Jurkat, Clone E6-1 (cell line): ENCODE measurements at regions not wholly inside any gene's neighbourhood (a gene's known extent, or its start where the extent isn't known, plus 50 kb on each side); places are given as distances from the start of the nearest gene placed in this dataset.

Source experiments
- DNase-seq: peaks from one replicate; pipeline ENCODE4 v3.0.0-alpha.2; 2011; ENCODE audit warnings: low read depth, low spot score
- H3K4me3 ChIP-seq: 2 replicates; pipeline ENCODE4 v1.5.1; 2011; ENCODE audit warnings: mild to moderate bottlenecking, low read length, control low read depth, moderate library complexity

GRCh38 chr21:38037416-38037815 is 121.2 kb upstream of the KCNJ6 start:
- no peak overlapping the region for H3K4me3 ChIP-seq
- no peak for DNase-seq

DNA sequence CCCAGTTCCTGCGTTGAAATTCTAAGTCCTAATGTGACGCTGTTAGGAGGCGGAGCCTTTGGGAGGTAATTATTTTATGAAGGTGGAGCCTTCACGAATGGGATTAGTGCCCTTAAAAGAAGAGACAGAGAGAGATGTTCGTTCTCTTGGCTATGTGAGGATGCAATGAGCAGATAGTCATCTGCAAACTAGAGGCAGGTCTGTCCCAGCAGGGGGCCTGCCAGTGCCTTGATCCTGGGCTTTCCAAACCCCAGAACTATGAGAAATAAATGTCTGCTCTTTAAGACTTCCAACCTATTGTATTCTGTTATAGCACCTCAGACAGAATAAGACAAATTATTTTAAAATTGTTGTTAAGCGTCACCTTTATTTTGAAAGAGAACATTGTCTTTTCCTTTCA is 123.1 kb upstream of the KCNJ6 start:
- H3K4me3 ChIP-seq = no peak overlapping the region
- DNase-seq = no peak

DNA sequence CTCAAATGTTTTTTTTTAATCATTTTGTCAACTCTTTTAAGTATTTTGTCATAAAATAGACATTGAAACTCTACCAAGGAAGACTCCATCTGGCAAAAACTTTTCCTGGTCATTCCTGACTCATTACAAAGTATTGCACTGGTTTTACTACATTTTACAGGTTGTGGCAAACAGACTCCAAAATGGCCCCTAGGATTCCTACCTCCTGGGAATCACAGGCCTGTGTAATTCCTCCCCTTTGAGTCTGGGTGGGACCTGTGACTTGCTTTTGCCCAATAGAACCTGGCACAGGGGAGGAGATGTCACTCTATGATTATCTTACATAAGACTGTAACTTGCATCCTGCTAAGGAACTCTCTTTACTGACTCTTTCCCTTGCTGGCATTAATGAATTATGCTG is 123.6 kb upstream of the KCNJ6 start:
- H3K4me3 ChIP-seq = no peak overlapping the region
- no peak for DNase-seq

DNA sequence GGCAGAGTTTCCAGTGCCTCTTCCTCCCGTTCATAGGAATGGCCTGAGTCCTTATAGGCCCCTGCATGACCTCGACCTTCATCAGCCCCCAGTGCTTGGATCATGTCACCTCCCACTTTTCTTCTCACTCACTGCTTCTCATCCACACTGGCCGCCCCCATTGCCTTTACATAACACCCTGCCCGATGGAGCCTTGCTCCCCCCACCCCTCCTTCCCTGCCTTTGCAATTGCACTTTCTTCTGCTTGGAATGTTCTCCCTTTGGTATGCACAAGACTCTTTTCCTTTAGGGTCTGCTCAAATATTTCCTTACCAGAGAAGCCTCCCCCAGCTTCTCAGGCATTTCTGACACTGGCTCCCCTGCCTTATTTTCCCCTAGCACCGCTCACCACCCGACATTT is 125.2 kb upstream of the KCNJ6 start:
- DNase-seq = no peak
- H3K4me3 ChIP-seq = no peak overlapping the region

GRCh38 chr21:38042246-38042645 is 126.0 kb upstream of the KCNJ6 start:
- no peak overlapping the region for H3K4me3 ChIP-seq
- no peak for DNase-seq

DNA sequence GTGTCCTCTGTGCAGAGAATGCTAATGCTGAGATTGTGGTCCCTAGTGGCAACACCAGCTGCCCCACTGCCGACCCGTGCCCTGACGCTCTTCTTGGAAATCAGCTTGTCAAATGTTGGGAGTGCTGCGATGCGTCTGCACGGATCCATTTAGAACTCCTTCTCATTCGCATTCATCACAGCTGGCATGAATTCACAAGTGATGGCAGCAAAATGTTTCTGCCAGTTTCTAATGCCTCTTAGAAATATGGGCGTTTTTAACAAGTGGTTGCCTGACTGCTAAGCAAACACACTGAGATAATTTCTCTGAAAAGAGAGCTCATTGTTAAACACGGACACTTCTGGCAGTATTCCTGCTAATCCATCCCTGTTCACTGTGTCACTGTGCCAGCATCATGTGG is 131.9 kb upstream of the KCNJ6 start:
- no peak overlapping the region for H3K4me3 ChIP-seq

GRCh38 chr21:38054334-38054733 is 138.1 kb upstream of the KCNJ6 start:
- H3K4me3 ChIP-seq = no peak overlapping the region
- DNase-seq = no peak

More for the DNA sequence above, 131.9 kb upstream of the KCNJ6 start:
- no peak for DNase-seq

GRCh38 chr21:38056481-38056880 is 140.2 kb upstream of the KCNJ6 start:
- DNase-seq = no peak
- no peak overlapping the region for H3K4me3 ChIP-seq

- no peak overlapping the region for H3K4me3 ChIP-seq
- DNase-seq = no peak
These were observed 141.4 kb upstream of the KCNJ6 start for GRCh38 chr21:38057626-38058025.

DNA sequence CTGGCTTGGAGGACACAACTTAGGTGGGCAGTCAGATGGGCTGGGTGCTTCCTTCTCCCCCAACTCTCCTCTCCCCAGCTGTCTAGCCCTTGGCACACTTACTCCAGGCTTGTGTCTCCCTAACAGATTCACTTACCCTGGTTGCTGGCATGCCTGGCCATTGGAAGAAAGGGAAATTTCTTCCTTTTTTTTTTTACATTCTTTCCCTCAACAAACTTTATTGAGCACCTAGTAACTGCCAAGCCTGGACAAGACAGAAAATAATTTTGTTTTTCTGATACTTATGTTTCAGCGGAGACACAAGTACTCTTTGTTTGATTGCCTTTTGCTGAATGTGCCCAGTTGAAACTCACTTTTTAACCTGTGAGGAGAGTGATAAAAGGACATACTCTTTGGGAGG is 144.3 kb upstream of the KCNJ6 start:
- no peak for DNase-seq
- no peak overlapping the region for H3K4me3 ChIP-seq

GRCh38 chr21:38067086-38067739 is 151.0 kb upstream of the KCNJ6 start:
- no peak for DNase-seq

DNA sequence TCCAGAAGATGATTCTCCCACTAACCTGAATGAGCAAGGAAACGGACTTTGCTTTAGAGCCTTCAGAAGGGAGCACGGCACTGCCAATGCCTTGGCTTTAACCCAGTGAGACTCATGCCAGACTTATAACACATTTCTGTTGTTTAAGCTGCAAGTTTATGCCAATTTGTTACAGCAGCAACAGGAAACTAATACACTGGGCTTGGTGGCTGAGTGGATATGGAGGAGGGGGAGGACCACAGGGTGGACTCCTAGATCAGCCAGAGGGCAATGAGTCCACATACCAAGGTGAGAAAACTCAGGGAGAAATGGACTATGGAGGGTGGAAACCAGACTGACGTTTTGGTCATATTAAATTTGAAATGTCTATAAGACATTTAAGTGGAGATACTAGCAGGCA is 156.2 kb upstream of the KCNJ6 start:
- no peak for DNase-seq
- no peak overlapping the region for H3K4me3 ChIP-seq

More at GRCh38 chr21:38067086-38067739, 151.0 kb upstream of the KCNJ6 start:
- no peak overlapping the region for H3K4me3 ChIP-seq

DNA sequence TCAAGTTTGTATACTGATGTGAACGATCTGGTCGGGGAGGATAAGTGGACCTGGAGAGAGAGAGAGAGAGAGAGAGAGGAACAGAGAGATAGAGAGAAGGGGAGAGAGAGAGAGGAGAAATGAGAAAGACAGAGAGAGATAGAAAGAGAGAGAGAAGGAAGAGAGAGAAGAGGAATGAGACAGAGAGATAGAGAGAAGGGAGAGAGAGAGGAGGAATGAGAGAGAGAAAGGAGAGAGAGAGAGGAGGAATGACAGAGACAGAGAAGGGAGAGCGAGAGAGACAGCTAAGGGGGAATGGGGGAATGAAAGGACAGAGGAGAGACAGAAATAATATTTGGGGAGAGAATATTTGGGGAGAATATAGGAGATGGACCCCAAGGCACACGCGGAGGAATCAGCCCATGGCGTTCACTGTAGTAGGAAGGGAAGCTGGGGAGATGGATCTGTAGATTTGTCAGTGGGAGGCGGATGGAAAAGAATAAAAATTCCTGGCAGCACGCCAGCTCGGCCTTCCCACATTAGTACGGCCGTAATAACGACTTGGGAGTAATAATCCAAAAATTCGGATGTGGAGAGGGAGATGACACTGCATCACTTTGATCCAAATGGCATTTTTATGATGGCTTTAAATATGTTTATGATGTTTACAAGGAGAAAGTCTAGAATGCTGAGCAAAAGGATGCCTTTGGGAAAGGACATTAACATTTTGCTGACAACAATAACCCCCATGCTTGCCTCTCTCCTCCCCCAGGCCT is 159.8 kb upstream of the KCNJ6 start:
- no peak for DNase-seq
- H3K4me3 ChIP-seq = no peak overlapping the region

DNA sequence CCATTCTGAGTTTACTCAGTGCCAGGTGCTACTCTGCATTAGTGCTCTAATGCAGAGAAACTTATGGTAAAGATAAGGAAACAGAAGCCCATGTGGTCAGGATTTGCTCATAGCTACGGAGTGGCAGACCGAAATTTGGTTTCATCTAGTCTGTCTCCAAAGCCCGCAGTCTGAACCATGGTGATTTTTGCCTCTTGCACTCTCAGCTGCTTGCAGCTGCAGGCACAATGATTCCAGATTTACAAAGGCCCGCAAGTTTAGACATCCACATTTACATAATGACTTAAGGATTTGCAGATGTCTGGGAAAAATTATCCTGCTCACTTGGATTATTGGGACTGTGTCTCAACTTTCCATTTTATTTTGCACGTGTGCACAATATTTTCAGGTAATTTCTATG is 161.3 kb upstream of the KCNJ6 start:
- DNase-seq = no peak
- H3K4me3 ChIP-seq = no peak overlapping the region

DNA sequence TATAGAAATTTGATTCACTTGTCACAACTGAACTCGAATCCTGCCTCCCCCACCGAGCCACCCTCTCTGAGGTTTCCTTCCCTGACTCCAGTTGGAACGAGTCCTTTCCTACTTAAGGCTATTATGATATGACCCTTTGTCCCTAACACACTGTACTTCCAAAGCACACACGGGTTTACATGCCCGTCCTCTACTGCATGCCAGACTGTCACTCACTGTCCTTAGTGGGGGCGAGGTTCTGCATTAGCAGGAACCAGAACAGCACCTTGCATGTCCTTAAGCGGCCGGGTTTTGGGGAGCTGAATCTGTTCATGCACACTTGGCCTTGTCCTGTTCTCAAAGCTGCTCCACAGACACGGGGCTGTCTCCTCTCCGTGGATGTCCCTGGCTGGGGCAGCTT is 164.6 kb upstream of the KCNJ6 start:
- DNase-seq = no peak
- no peak overlapping the region for H3K4me3 ChIP-seq

GRCh38 chr21:38081708-38082107 is 165.5 kb upstream of the KCNJ6 start:
- no peak for DNase-seq

DNA sequence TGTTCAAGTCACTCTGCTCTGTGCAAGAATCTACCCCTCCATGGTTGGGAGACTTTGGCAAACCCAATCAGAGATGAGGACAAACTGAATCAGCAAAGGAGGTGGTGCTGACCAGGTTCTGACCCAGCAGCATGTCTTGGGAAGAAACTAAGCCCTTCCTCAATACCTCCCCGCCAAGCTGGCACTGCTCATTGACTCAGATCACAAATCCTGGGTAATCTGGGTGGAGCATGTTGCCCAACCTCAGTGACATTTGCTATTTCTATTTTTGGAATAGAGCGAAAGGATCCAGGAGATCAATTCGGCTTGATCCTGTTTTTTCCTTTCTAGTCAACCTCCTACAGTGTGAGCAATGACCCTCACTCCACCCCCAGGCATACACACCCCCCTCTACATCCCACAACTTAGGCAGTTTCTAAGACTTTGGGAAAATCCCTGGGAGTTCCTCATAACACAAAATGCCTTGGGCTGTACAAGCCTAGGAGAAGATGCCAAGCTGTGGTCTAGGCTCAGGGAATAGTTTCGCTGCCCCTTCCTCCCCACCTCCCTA is 166.8 kb upstream of the KCNJ6 start:
- H3K4me3 ChIP-seq = no peak overlapping the region
- DNase-seq = no peak

More at GRCh38 chr21:38081708-38082107, 165.5 kb upstream of the KCNJ6 start:
- no peak overlapping the region for H3K4me3 ChIP-seq

DNA sequence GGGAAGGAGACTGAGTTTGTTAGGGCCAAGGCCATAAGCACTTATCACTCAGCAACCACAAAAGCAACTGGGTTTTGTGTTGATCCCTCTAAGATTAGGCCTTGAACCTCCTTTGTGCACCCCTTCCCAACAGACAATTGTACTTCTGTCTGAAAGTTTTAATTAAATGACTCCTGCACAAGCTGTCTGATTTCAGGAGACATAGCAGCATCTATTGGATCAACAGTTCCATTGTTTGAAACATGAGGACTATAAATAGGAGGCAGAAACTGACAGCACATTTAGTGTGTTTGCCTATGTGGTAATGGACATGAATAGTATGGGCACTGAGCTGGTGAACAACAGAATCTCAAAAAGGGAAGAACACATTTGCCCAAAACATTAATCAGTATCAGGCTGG is 167.3 kb upstream of the KCNJ6 start:
- H3K4me3 ChIP-seq = no peak overlapping the region
- no peak for DNase-seq

DNA sequence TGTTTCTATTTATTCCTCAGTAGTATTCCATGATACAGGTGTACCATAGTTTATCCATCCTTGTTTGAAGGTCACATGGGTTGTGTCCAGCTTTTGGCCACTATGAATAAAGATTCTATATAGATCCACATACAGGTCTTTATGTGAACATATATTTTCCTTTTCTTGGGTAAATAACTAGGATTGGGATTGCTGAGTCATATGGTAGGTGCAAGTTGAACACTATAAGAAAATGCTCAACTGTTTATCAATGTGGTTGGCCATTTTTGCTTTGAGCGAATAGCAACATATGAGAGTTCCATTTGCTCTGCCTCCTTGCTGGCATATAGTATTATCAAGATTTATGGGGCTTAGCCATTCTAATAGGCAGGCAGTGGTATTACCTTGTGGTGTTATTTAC is 170.2 kb upstream of the KCNJ15 start:
- no peak for DNase-seq
- H3K4me3 ChIP-seq = no peak overlapping the region

- no peak for DNase-seq
These were observed 167.7 kb upstream of the KCNJ15 start for GRCh38 chr21:38088916-38089762.

More at GRCh38 chr21:38088916-38089762, 167.7 kb upstream of the KCNJ15 start:
- no peak overlapping the region for H3K4me3 ChIP-seq
